Keratinocyte (primary cell): ENCODE measurements at regions not wholly inside any gene's neighbourhood (a gene's known extent, or its start where the extent isn't known, plus 50 kb on each side); places are given as distances from the start of the nearest gene placed in this dataset.

Experiments
- CTCF ChIP-seq, 3 experiments: IDR thresholded peaks in 1 of 3; conservative IDR thresholded peaks in 1 of 3; optimal IDR thresholded peaks in 1 of 3; 2 replicates in 2 of 3; 3 replicates in 1 of 3; pipeline versions ENCODE3 to v1.5.1; 2011; ENCODE audit warnings: low read length in 3 of 3, mild to moderate bottlenecking in 3 of 3, moderate library complexity in 2 of 3, control low read depth in 1 of 3, inconsistent platforms in 1 of 3; ENCODE audit not compliant: insufficient read depth in 2 of 3; ENCODE audit errors: extremely low read depth in 1 of 3
- EZH2 ChIP-seq: IDR thresholded peaks from one replicate; pipeline ENCODE4 v1.6.1; 2012; ENCODE audit warnings: inconsistent platforms, mild to moderate bottlenecking, low read length, moderate library complexity

DNA sequence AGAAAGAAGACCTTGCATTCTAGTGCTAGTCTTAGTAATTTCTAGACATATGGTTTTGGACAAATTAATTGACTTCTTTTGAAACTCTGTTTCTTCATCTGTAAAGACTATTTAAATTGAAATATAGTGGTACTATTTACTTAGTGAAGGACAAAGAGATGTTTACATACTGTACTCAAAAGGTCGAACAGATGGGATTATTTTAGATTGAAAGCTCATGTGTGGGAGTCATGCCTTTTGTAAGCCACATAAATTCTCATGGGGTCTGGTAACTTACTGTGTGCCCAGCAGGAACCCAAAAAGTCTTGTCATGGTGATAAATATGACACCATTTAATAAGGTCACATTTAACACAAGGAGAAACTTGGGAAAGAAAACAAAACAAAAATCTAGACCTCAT is 368.2 kb upstream of the CITED2 start:
- TF ChIP-seq CTCF (optimal IDR thresholded peaks at IDR 0.05 in 1 of 3, IDR thresholded peaks at IDR 0.05 in 1 of 3, conservative IDR thresholded peaks at IDR 0.05 in 1 of 3; ENCODE audit: extremely low read depth in 1 of 3, insufficient read depth in 2 of 3, low read length in 3 of 3), result no peak
- no peak for TF ChIP-seq EZH2
